WI38 (cell line): ENCODE measurements at regions not wholly inside any gene's neighbourhood (a gene's known extent, or its start where the extent isn't known, plus 50 kb on each side); places are given as distances from the start of the nearest gene placed in this dataset.
"Not testable (repeated sequence)": the region's sequence is repeated elsewhere in the genome, so short reads cannot be mapped to it uniquely, and the experiment has no call there.

Experiments
- H3K4me3 ChIP-seq: 2 replicates; pipeline ENCODE4 v1.5.1; 2011; ENCODE audit warnings: low read depth, mild to moderate bottlenecking, control low read depth, low read length
- TF ChIP-seq, protein P1 (sequence below): IDR thresholded peaks from 2 replicates; pipeline ENCODE4 v1.5.1; 2012; ENCODE audit warnings: low read depth, mild to moderate bottlenecking, control low read depth, low read length

DNA sequence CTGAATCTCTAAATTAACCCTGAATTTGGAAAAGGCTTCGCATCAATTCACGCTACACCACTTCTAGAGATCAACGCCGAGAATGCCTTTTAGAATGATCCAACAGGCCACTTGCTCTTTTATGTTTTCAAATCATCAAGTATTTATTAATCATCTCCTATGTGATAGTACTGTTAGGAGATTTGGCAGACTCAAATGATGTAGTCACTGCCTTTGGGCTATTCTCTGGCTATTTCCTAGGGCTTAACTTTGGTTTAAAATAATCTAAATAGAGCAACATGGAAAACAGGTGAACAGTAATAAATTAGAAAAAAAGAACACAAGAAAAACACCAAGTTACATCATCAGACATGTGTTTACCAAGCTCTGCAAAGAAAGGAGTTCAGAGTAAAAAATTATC, 140.3 kb downstream of the TENT5A start:
- no peak overlapping the region for H3K4me3 ChIP-seq
- TF ChIP-seq, protein P1, sequence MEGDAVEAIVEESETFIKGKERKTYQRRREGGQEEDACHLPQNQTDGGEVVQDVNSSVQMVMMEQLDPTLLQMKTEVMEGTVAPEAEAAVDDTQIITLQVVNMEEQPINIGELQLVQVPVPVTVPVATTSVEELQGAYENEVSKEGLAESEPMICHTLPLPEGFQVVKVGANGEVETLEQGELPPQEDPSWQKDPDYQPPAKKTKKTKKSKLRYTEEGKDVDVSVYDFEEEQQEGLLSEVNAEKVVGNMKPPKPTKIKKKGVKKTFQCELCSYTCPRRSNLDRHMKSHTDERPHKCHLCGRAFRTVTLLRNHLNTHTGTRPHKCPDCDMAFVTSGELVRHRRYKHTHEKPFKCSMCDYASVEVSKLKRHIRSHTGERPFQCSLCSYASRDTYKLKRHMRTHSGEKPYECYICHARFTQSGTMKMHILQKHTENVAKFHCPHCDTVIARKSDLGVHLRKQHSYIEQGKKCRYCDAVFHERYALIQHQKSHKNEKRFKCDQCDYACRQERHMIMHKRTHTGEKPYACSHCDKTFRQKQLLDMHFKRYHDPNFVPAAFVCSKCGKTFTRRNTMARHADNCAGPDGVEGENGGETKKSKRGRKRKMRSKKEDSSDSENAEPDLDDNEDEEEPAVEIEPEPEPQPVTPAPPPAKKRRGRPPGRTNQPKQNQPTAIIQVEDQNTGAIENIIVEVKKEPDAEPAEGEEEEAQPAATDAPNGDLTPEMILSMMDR, result no peak

GRCh38 chr6:81609736-81610135, 142.7 kb downstream of the TENT5A start:
- TF ChIP-seq, protein P1, result no peak

GRCh38 chr6:81608776-81609175, 143.7 kb downstream of the TENT5A start:
- TF ChIP-seq, protein P1, result no peak
- no peak overlapping the region for H3K4me3 ChIP-seq

More at GRCh38 chr6:81609736-81610135, 142.7 kb downstream of the TENT5A start:
- no peak overlapping the region for H3K4me3 ChIP-seq

- TF ChIP-seq, protein P1, result no peak
Observed at GRCh38 chr6:81606965-81607381, 145.5 kb downstream of the TENT5A start.

DNA sequence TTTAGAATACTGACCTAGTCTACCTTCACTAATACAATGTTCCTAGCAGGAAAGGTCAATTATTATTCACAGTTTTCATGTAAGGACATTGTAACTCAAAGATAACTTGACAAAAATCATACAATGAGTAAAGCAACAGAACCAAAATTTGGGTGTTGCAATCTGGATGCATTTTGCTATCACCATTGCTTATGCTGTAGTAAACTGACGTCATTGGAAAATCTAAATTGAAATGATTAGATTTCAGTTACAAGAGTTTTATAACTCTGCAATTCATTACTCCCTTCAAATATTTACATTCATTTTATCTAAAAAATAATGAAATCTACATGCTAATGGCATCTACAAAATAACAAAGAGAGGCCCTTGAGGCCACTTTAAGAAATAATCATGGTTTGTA, 147.0 kb downstream of the TENT5A start:
- no peak overlapping the region for H3K4me3 ChIP-seq

More at GRCh38 chr6:81606965-81607381, 145.5 kb downstream of the TENT5A start:
- no peak overlapping the region for H3K4me3 ChIP-seq

GRCh38 chr6:81601918-81602317, 150.6 kb downstream of the TENT5A start:
- TF ChIP-seq, protein P1, result no peak

More for the DNA sequence above, 147.0 kb downstream of the TENT5A start:
- TF ChIP-seq, protein P1, result no peak

GRCh38 chr6:81600488-81600887, 152.0 kb downstream of the TENT5A start:
- H3K4me3 ChIP-seq, result not testable (repeated sequence)

More at GRCh38 chr6:81601918-81602317, 150.6 kb downstream of the TENT5A start:
- H3K4me3 ChIP-seq, result no peak overlapping the region

- TF ChIP-seq, protein P1, result no peak
- H3K4me3 ChIP-seq, result no peak overlapping the region
Observed at GRCh38 chr6:81594501-81594900, 158.0 kb downstream of the TENT5A start.
